ENCODE measurements at regions not wholly inside any gene's neighbourhood (a gene's known extent, or its start where the extent isn't known, plus 50 kb on each side); places are given as distances from the start of the nearest gene placed in this dataset.
"Not testable (repeated sequence)": the region's sequence is repeated elsewhere in the genome, so short reads cannot be mapped to it uniquely, and the experiment has no call there.

GRCh38 chr9:89685698-89686097 is 80.9 kb downstream of the GADD45G start:
- ChIA-PET CTCF (no interaction called here), POLR2A (no interaction called here)
- no peak for TF ChIP-seq CTCF (IDR thresholded peaks at IDR 0.05; ENCODE audit: low read depth, low read length)
- no peak for DNase-seq (ENCODE audit: low read depth, low spot score)
- Histone ChIP-seq H3K9me3 (ENCODE audit: control insufficient read depth, insufficient read depth, low read length) (peaks cover 4% of the 10 kb centered on the region; the same call in 1 of the 2 replicates), H3K27me3 (ENCODE audit: control insufficient read depth, insufficient read depth, low read length) (peaks cover 3% of the 10 kb centered on the region), H3K4me3 (ENCODE audit: low read depth, low read length) (no peak overlapping the region), H3K27ac (ENCODE audit: low read depth, low read length) (no peak overlapping the region)

GRCh38 chr9:89686126-89686525 is 81.3 kb downstream of the GADD45G start:
- Histone ChIP-seq H3K9me3 (ENCODE audit: control insufficient read depth, insufficient read depth, low read length) (no peaks in the 10 kb centered on the region; the same call in 1 of the 2 replicates), H3K27ac (ENCODE audit: low read depth, low read length) (no peak overlapping the region), H3K27me3 (ENCODE audit: control insufficient read depth, insufficient read depth, low read length) (peaks cover 3% of the 10 kb centered on the region), H3K4me3 (ENCODE audit: low read depth, low read length) (no peak overlapping the region)
- ChIA-PET POLR2A (no interaction called here), CTCF (no interaction called here)
- no peak for TF ChIP-seq CTCF (IDR thresholded peaks at IDR 0.05; ENCODE audit: low read depth, low read length)
- DNase-seq (ENCODE audit: low read depth, low spot score): no peak

- Histone ChIP-seq H3K9me3 (ENCODE audit: control insufficient read depth, insufficient read depth, low read length) (no peaks in the 10 kb centered on the region), H3K4me3 (ENCODE audit: low read depth, low read length) (no peak overlapping the region), H3K27me3 (ENCODE audit: control insufficient read depth, insufficient read depth, low read length) (peaks cover 3% of the 10 kb centered on the region), H3K27ac (ENCODE audit: low read depth, low read length) (no peak overlapping the region)
- ChIA-PET POLR2A (no interaction called here), CTCF (no interaction called here)
- TF ChIP-seq CTCF (IDR thresholded peaks at IDR 0.05; ENCODE audit: low read depth, low read length): no peak
- DNase-seq (ENCODE audit: low read depth, low spot score): no peak
These were observed 81.8 kb downstream of the GADD45G start for GRCh38 chr9:89686621-89687020.

- no peak for TF ChIP-seq CTCF (IDR thresholded peaks at IDR 0.05; ENCODE audit: low read depth, low read length)
- DNase-seq (ENCODE audit: low read depth, low spot score): no peak
- Histone ChIP-seq H3K27ac (ENCODE audit: low read depth, low read length) (no peak overlapping the region), H3K27me3 (ENCODE audit: control insufficient read depth, insufficient read depth, low read length) (peaks cover 3% of the 10 kb centered on the region), H3K4me3 (ENCODE audit: low read depth, low read length) (no peak overlapping the region), H3K9me3 (ENCODE audit: control insufficient read depth, insufficient read depth, low read length) (no peaks in the 10 kb centered on the region)
- CTCF ChIA-PET: no interaction called here
- POLR2A ChIA-PET: no interaction called here
These were observed 82.4 kb downstream of the GADD45G start for GRCh38 chr9:89687188-89687587.

GRCh38 chr9:89687848-89688247 is 83.0 kb downstream of the GADD45G start:
- peaks cover 3% of the 10 kb centered on the region for H3K27me3 ChIP-seq (ENCODE audit: control insufficient read depth, insufficient read depth, low read length)
- POLR2A ChIA-PET: no interaction called here
- DNase-seq (ENCODE audit: low read depth, low spot score): no peak
- CTCF ChIA-PET: no interaction called here
- no peak overlapping the region for H3K27ac ChIP-seq (ENCODE audit: low read depth, low read length)
- no peak overlapping the region for H3K4me3 ChIP-seq (ENCODE audit: low read depth, low read length)
- no peak for TF ChIP-seq CTCF (IDR thresholded peaks at IDR 0.05; ENCODE audit: low read depth, low read length)
- H3K9me3 ChIP-seq (ENCODE audit: control insufficient read depth, insufficient read depth, low read length): no peaks in the 10 kb centered on the region

- H3K27ac ChIP-seq (ENCODE audit: low read depth, low read length); CTCF ChIA-PET; H3K4me3 ChIP-seq (ENCODE audit: low read depth, low read length); DNase-seq (ENCODE audit: low read depth, low spot score); H3K27me3 ChIP-seq (ENCODE audit: control insufficient read depth, insufficient read depth, low read length); POLR2A ChIA-PET; H3K9me3 ChIP-seq (ENCODE audit: control insufficient read depth, insufficient read depth, low read length): not testable (repeated sequence)
These were observed 84.5 kb downstream of the GADD45G start for GRCh38 chr9:89689321-89689720.

All from AG04450 (cell line).